GM12873 (cell line): ENCODE measurements at regions not wholly inside any gene's neighbourhood (a gene's known extent, or its start where the extent isn't known, plus 50 kb on each side); places are given as distances from the start of the nearest gene placed in this dataset.

Experiments used
- CTCF ChIP-seq: IDR thresholded peaks from 2 replicates; pipeline ENCODE4 v1.5.1; 2012; ENCODE audit warnings: low read depth, mild to moderate bottlenecking, moderate library complexity, low read length, control low read depth; ENCODE audit not compliant: insufficient read depth; ENCODE audit errors: missing control alignments

- TF ChIP-seq CTCF, result no peak
Observed at GRCh38 chr1:20432341-20432740, 53.7 kb downstream of the CAMK2N1 start.

- TF ChIP-seq CTCF, result no peak
Observed at GRCh38 chr1:20431176-20431460, 54.9 kb downstream of the CAMK2N1 start.

GRCh38 chr1:20430355-20431175, 55.4 kb downstream of the CAMK2N1 start:
- peak; percentile 83 for TF ChIP-seq CTCF

- no peak for TF ChIP-seq CTCF
Observed at GRCh38 chr1:20429296-20429695, 56.7 kb downstream of the CAMK2N1 start.

GRCh38 chr1:20428841-20429240, 57.2 kb downstream of the CAMK2N1 start:
- no peak for TF ChIP-seq CTCF

- TF ChIP-seq CTCF, result no peak
Observed at GRCh38 chr1:20426923-20427322, 59.1 kb downstream of the CAMK2N1 start.

- TF ChIP-seq CTCF, result no peak
Observed at GRCh38 chr1:20426371-20426770, 59.6 kb downstream of the CAMK2N1 start.
